ENCODE measurements at regions not wholly inside any gene's neighbourhood (a gene's known extent, or its start where the extent isn't known, plus 50 kb on each side); places are given as distances from the start of the nearest gene placed in this dataset.
"Not testable (repeated sequence)": the region's sequence is repeated elsewhere in the genome, so short reads cannot be mapped to it uniquely, and the experiment has no call there.

DNA sequence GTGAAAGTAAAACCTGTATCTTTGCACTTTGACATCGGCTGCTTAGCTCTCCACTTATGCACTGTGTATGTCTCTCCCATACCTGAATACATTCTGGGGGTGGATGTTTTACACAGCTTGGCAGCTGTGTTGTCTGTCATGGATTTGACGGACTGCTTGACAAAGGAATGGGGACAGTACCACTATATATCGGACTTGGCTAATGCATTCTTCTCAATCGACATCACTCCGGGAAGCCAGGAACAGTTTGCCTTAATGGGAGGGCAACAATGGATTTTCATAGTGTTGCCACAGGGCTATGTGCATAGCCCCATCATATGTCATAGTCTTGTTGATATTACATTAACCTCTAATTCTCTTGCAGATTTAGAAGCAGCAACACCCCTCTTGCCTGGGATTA, 1008.3 kb downstream of the DNAH5 start:
- no peak for DNase-seq (ENCODE audit: low read depth in 2 of 3, low spot score in 2 of 3)

DNA sequence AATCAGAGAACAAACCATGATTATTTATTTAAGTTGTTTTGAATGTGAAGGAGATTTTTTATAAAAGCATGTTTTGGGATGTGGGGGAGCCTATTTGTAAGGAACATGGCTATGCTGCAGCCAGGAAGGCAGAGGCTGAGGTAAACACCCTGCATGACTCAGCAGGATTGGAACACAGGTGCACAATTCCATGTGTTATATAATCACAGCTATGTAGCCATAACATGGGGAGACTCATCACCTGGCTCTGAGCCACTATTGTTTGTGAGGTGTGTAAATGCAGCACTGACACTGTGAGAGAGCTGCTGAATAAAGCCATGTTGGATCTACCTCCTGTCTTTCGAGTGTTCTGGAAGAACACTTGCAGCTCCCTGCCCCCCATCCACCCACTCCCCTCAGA, 1009.8 kb downstream of the DNAH5 start:
- no peak for DNase-seq (ENCODE audit: low read depth in 2 of 3, low spot score in 2 of 3)

DNA sequence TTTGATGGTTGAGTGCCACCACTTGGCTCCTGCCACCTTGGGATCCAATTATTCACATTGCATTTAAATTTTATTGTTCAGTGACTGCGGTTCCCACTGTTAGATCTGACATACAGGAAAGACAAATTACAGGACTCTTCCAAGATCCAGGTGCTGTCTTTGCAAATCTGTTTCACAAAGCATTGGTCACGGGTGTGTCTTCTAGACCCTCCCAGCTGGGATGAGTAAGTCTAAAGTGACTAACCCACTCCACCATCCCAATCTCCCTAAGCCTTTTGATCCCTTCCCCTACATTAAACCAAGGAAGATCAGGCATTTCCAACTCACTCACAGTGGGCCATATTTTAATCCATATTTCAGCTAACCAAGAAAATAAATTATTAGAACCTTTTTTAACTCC, 1016.3 kb upstream of the CTNND2 start:
- no peak for DNase-seq (ENCODE audit: low read depth in 2 of 3, low spot score in 2 of 3)

DNA sequence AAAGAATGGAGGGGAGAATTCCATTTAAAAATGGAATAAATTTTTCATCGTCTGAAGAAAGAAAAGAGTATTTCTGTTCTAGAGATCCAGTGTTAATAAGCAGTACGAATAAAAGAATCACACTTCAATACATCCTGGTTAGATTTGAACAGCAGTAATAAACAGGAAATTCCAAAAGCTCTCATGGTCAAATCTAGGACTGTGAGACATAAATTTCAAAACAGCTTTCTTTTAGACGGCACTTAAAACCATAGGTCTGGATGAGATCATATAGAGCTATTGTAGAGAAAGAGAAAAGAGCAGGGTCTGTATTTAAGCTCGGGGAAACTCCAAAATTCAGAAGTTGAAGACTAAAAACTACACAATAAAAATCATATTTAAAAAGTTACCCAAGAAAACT, 1006.9 kb upstream of the CTNND2 start:
- peak in 1 of 3 donors; percentile 3 for DNase-seq (ENCODE audit: low read depth in 2 of 3, low spot score in 2 of 3)

DNA sequence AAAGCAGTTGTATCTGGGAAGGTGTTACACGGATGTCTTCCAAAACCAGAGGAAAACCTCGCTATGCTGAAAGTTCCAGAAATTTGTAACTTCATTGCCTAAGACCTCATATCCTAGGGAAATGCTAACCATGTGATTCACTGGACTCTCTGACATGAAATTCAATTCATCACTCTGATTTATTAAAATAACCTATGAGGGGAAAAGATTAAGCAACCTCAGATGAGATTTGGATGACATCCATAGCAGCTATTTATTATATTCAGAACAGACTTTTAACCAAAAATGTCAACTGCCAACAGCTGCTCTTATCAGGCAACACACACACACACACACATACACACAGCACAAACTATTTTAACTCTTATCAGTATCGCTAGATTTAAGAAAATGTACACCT, 1006.4 kb upstream of the CTNND2 start:
- peak in 2 of 3 donors; percentile 1 to 43 for DNase-seq (ENCODE audit: low read depth in 2 of 3, low spot score in 2 of 3)

DNA sequence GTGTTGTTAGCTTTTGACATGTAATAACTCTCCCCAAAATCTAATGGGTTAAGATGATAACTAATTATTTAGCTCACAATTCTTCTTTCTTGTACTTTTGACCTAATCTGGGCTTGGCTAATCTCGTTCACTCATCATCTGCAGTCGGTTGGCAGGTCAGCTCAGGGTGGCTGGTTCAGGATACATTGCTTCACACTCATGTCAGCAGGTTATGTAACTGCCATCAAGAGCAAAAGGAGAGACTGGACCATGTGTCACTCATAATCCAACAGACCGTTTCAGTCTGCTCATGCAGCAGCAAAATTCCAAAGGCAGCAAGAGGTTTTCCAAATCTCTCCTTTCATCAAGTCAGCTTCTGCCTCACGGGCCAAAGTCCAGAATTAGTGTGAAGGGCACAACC, 998.4 kb upstream of the CTNND2 start:
- DNase-seq (ENCODE audit: low read depth in 2 of 3, low spot score in 2 of 3), result no peak

DNA sequence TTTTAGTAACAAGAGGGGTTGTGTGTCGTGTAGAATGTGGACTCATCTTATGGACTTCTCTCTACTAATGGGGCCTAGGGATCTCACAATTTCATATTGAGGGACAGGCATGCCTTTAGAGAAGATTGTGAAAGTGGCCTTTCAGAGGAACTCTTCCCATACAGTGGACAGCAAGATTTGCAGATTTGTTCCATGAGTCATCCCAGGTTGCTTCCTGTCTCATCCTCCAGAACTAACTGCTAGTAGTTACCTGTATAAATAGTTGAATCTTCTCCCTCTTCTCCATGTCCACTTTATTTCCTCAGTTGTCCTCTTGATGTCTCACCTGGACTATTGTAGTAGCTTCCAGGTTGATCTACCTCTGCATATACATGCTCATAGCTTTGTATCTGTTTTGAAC, 997.5 kb upstream of the CTNND2 start:
- DNase-seq (ENCODE audit: low read depth in 2 of 3, low spot score in 2 of 3), result no peak

DNA sequence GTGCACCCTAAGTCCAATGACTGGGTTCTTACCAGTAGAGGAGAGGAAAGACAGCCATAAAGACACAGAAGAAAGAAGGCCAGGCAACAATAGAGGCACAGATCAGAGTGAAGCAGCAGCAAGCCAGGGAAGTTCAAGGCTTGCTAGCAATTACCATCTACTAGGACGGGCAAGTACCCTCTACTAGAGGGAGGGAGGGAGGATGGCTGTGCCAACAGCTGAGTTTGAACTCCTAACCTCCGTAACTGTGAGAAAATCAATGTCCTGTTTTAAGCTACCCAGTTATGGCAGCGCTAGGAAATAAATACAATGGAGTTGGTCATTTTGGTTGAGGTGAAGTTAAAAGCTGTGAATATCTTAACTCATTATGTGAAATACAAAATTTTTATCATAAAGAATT, 991.8 kb upstream of the CTNND2 start:
- no peak for DNase-seq (ENCODE audit: low read depth in 2 of 3, low spot score in 2 of 3)

DNA sequence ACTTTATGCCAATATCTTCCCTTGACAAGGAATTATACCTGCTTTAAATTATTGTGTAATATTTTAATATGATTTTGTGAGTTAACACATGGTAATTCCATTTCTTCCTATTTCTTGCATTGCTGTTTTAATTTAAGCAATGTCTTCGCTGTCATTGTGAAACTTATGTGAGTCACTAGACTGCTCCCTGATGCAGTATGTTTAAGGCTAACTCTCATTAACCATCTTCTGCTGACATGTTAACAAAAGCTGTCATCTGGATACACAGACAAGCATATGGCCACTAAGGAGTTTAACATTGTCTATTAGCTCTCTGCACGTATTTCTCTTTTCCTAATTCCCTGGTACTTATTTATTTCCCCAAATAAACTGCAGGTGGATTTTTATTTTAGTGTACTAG, 980.8 kb upstream of the CTNND2 start:
- no peak for DNase-seq (ENCODE audit: low read depth in 2 of 3, low spot score in 2 of 3)

DNA sequence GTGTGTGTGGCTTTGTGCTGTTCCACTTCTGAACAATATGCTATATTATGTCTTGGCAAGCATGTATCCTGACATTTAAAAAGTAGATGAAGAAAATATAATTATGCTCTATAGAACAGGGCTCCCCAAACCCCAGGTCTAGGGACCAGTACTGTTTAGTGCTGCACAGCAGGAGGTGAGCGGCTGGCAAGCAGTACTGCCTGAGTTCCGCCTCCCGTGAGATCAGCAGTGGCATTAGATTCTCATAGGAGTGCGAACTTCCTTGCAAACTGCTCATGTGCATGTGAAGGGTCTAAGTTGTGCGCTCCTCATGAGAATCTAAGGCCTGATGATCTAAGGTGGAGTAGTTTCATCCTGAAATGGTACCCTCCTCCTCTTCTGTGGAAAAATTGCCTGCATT, 979.1 kb upstream of the CTNND2 start:
- no peak for DNase-seq (ENCODE audit: low read depth in 2 of 3, low spot score in 2 of 3)

DNA sequence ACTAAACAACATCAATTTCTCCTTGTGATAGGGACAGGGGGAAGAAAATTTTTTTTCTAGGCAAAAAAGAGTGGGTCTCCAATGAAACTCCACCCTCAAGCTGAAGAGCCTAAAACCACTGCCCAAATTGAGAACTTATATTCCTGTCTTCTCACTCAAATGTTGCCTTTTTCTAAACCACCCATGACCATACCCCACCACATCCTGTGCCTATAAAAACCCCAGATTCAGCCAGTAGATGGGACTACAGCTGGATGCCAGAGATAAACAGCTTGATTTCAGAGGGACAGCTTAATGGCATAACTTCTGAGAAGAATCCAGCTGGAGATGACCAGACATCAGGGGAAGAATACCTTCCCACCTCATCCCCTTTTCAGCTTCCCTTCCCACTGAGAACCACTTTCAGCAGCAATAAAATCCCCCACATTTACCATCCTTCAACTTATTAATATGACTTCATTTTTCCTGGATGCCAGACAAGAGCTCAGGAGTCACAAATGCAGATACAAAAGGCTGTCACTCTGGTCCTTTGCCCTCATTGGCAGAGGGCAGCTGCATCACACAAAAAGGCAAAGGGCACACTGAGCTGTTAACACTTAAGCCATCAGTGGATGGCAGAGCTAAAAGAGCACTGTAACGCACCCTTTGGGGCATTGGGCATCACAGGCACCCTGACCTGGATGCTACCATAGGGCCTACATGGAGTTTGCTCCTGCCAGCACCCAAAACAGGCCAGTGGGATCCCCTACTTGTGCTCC, 972.5 kb upstream of the CTNND2 start:
- DNase-seq (ENCODE audit: low read depth in 2 of 3, low spot score in 2 of 3), result peak in 1 of 3 donors; percentile 9

DNA sequence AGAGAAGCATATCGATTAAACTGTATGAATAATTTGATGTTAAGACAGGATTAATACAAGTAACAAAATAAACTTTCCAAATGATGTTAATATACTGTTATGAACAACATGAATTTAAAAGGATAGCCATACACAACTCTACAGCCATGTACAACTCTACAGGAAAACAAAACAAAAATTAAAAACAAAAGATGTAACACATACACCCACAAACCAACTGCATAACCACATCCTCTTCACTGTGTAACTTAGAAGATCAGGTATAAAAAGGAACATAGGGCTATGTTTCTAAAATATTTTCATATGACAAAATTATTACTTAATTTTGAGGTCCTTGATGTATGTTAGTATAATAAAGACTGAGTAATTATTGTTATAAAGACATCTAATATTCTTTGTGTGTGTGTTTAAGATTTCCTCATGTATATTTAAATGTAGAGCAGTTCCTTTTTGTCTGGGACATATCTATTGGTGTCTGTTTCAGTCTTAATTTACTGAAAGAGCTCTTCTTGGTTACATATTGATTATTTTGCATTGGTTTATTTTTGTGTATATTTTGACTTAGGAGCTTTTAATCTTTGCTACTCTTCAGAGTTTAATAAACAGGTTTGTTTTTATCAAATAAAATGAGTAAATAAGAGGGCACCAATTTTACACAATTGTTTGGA, 966.8 kb upstream of the CTNND2 start:
- peak in 1 of 3 donors; percentile 44 for DNase-seq (ENCODE audit: low read depth in 2 of 3, low spot score in 2 of 3)

DNA sequence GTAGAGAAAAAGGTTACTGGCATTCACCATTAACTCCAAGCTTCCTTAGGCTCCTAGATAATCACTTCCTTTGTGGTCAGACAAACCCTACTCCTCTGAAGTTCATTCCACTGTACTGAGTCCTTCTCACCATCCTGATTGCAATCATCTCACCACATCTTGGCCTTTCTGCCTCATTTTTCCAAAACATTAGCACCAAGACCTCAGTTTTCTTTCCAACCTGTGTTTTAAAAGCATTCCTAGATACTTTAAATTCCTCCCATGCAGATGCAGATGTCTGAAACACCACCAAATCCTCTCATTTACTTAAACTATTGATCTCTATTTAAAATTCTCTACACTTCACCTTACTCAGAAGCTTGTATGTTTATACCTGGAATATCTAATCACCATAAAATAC, 961.3 kb upstream of the CTNND2 start:
- DNase-seq (ENCODE audit: low read depth in 2 of 3, low spot score in 2 of 3), result no peak

DNA sequence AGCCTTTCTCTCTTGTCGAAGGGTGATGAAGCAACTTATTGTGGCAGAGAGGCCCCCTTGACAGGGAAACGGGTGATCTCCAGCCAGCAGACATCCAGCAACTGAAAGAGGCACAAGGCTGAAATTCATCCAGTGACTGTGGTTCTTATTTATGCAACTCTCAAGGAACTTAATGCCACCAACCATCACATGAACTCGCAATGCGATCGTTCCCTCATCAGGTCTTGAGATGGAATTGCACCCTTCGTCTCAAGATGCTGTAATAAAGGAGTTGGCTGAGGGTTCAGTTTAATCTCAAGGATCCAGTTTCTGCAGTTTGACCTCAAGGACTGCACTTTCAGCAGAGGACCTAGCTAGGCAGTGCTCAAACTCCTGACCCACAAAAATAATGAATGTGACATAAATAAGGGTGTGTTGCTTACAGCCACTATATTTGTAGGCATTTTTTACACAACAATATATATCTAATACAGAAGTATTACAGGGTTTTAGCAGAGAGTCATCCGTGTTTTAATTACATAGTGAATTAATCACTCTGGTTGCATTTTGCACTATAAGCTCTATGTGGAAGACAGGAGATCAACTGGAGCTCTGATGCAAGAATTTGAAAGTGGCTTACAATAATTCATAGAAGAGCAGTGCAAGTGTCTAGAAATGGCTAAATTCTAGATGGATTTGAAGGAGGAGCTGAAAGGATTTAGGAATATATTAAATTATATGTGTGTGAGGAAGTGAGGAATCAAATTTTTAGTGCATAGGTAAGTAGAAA, 957.8 kb upstream of the CTNND2 start:
- DNase-seq (ENCODE audit: low read depth in 2 of 3, low spot score in 2 of 3), result peak in 2 of 3 donors; percentile 15 to 55

DNA sequence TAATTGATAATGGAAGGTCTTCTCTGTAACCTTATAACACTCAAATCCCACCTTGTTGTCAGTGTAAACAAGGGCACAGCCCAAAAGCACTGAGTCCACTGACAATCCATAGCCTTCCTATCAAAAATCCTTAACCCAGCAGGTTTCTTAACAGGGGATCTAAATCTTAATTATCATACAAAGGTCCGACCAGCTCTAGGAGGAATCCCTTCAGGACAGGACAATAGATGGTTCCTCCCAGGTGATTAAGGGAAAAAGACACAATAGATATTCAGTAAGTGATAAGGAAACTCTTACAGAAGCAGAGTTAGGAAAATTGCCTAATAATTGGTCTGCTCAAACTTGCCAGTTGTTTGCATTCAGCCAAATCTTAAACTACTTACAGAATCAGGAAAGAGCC, 951.9 kb upstream of the CTNND2 start:
- not testable (repeated sequence) for DNase-seq (ENCODE audit: low read depth in 2 of 3, low spot score in 2 of 3)

DNA sequence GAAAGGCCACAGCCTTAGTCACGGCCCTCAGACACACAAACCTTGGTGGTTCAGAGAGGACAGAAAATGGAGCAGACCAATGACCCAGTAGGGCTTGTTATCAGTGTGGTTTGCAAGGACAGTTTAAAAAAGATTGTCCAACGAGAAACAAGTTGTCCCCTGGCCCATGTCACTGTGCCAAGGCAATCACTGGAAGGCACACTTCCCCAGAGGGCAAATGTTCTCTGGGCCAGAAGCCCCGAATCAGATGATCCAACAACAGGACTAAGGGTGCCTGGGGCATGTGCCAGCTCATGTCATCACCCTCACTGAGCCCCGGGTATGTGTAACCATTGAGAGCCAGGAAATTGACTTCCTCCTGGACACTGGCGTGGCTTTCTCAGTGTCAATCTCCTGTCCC, 950.1 kb upstream of the CTNND2 start:
- no peak for DNase-seq (ENCODE audit: low read depth in 2 of 3, low spot score in 2 of 3)

DNA sequence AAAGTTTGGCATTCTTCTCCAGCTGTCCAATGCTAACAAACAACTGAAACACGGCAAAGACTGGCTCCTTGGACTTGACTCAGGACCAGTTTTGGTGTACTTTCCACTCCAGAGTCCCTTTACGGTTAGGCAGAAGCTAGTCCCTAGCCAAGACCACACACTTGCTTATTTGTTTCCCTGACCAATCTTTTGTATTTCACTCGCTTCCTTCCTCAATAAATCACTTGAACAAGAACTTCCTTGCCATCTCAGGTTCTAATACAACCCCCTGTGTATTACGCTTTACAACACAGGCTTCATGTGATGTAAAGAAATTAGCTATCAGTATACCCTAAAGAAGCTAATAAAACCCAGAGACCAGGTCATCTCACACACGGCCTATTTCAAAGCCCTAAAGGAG, 947.5 kb upstream of the CTNND2 start:
- DNase-seq (ENCODE audit: low read depth in 2 of 3, low spot score in 2 of 3), result peak in 2 of 3 donors; percentile 7 to 71

DNA sequence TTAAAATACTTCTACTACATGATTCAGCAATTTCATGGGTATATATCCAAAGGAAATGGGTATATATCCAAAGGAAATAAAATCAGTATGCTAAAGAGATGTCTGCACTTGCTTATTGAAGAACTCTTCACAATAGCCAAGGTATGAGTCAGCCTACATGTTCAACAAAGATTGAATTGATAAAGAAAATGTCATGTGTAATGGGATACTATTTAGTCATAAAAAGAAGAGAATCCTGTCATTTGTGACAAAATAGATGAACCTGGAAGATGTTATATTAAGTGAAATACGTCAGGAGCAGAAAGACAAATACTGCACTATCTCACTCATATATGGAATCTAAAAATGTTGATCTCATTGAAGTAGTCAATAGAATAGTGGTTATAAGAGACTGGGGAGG, 944.5 kb upstream of the CTNND2 start:
- no peak for DNase-seq (ENCODE audit: low read depth in 2 of 3, low spot score in 2 of 3)

DNA sequence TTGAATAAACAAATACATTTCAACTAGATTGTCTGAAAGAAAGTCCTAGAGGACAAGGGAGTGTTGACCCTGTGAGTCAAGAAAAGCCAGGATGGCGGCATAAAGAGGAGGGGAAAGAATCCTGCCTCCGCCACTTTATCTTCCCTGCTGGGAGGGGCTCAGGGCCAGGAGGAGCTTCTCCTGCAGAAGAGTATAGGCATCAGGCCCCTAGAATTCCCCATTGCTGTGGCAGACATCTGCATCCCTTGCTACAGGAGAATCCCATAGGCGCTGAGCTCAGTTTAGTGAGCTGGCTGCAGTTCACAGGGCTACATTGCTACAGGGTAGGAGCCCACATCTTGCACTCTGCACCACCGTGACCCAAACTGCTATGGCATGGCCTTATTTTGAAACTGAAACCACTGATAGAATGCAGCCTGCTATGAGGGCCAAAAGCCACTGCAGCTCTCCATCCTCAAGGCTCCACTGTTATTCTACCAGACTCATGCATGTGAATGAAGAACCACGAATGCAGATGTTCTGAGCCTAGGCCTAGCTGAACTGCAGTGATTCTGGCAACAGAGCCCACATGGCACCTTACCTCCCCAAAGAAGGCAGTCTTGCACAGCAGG, 941.4 kb upstream of the CTNND2 start:
- DNase-seq (ENCODE audit: low read depth in 2 of 3, low spot score in 2 of 3), result no peak

DNA sequence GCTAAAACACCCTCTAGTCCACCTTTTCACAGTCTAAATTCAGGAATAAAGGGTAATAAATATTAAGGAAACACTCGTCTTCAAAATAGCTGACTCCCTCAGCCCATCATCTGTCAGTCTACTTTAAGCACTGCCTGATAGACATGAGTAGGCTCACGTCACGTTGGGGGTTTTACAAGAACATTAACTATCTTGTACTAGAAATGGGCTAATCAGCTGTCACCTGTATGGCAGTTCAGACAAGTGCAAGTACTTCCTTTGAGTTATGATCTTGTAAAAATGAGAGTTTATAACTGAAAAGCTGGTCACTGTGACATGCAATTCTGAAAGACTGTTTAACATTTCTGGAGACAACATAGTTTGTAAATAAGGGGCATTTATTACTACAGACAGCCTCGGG, 936.7 kb upstream of the CTNND2 start:
- DNase-seq (ENCODE audit: low read depth in 2 of 3, low spot score in 2 of 3), result no peak

DNA sequence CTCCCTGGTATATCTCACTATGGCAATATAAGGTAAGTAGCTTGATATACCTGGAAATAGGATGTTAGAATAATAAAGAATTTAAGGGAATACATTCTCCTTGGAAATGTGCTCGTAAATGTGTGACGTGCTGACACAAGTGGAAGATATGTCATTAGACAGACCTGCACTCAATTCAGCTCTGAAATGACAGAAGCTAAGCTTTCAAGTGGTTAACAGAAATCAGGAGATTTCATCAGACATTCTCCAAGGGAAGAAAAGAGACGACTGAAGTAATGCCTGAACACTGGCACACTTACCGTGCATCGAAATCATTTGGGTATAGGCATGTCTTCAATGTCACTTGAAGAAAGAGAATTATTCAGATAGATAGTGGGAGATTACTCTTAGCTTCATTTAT, 933.3 kb upstream of the CTNND2 start:
- DNase-seq (ENCODE audit: low read depth in 2 of 3, low spot score in 2 of 3), result no peak
